ENCODE measurements at regions not wholly inside any gene's neighbourhood (a gene's known extent, or its start where the extent isn't known, plus 50 kb on each side); places are given as distances from the start of the nearest gene placed in this dataset.

DNA sequence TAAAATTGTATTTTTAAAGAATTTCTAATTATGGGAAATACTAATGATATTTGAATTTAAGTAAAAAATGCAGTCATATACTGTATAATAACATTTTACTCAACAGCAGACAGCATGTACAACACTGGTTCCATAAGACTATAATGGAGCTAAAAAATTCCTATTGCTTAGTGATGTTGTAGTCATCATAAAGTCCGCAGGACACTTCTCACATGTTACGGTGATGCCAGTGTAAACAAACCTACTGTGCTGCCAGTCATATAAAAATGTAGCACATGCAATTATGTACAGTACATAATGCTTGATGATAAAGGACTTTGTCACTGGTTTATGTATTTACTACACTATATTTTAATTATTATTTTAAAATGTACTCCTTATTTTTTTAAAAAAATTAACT lies 629.3 kb downstream of the IPMK start:
- no peaks in the 10 kb centered on the region for H3K4me1 ChIP-seq
- TF ChIP-seq, protein P1, sequence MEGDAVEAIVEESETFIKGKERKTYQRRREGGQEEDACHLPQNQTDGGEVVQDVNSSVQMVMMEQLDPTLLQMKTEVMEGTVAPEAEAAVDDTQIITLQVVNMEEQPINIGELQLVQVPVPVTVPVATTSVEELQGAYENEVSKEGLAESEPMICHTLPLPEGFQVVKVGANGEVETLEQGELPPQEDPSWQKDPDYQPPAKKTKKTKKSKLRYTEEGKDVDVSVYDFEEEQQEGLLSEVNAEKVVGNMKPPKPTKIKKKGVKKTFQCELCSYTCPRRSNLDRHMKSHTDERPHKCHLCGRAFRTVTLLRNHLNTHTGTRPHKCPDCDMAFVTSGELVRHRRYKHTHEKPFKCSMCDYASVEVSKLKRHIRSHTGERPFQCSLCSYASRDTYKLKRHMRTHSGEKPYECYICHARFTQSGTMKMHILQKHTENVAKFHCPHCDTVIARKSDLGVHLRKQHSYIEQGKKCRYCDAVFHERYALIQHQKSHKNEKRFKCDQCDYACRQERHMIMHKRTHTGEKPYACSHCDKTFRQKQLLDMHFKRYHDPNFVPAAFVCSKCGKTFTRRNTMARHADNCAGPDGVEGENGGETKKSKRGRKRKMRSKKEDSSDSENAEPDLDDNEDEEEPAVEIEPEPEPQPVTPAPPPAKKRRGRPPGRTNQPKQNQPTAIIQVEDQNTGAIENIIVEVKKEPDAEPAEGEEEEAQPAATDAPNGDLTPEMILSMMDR (IDR thresholded peaks at IDR 0.05), result no peak
- TF ChIP-seq EP300 (IDR thresholded peaks at IDR 0.05) (no peak), POLR2A (IDR thresholded peaks at IDR 0.05) (no peak)
- no peak overlapping the region for H3K4me3 ChIP-seq
- WGBS, 2 donors, result 89 to 95% methylated on average over 2 of the region's 2 CpGs
- DNase-seq (ENCODE audit: low spot score in 2 of 2), result no peak
- no peak overlapping the region for H3K27ac ChIP-seq
- H3K27me3 ChIP-seq, result no peaks in the 10 kb centered on the region
- H3K36me3 ChIP-seq, result no peaks in the 10 kb centered on the region
- H3K9me3 ChIP-seq, result no peaks in the 10 kb centered on the region

GRCh38 chr10:57628592-57629284 lies 639.0 kb downstream of the IPMK start:
- DNase-seq (ENCODE audit: low spot score in 2 of 2), result no peak
- Histone ChIP-seq H3K9me3 (no peaks in the 10 kb centered on the region), H3K4me3 (no peak overlapping the region), H3K4me1 (no peaks in the 10 kb centered on the region), H3K36me3 (no peaks in the 10 kb centered on the region), H3K27me3 (no peaks in the 10 kb centered on the region), H3K27ac (no peak overlapping the region)
- WGBS, 2 donors, result 29 to 37% methylated on average over 3 of the region's 3 CpGs
- TF ChIP-seq, protein P1 (IDR thresholded peaks at IDR 0.05), result no peak
- TF ChIP-seq POLR2A (IDR thresholded peaks at IDR 0.05), result no peak
- TF ChIP-seq EP300 (IDR thresholded peaks at IDR 0.05), result no peak

GRCh38 chr10:57627642-57628178 lies 640.0 kb downstream of the IPMK start:
- Histone ChIP-seq H3K4me1 (no peaks in the 10 kb centered on the region), H3K27ac (no peak overlapping the region), H3K4me3 (no peak overlapping the region), H3K9me3 (no peaks in the 10 kb centered on the region), H3K27me3 (no peaks in the 10 kb centered on the region), H3K36me3 (no peaks in the 10 kb centered on the region)
- DNase-seq (ENCODE audit: low spot score in 2 of 2), result no peak
- 54 to 55% methylated on average over 2 of the region's 2 CpGs for WGBS, 2 donors
- TF ChIP-seq, protein P1 (IDR thresholded peaks at IDR 0.05), result no peak
- TF ChIP-seq EP300 (IDR thresholded peaks at IDR 0.05) (no peak), POLR2A (IDR thresholded peaks at IDR 0.05) (no peak)

- H3K4me3 ChIP-seq, result no peak overlapping the region
- 74 to 84% methylated on average over 5 of the region's 5 CpGs for WGBS, 2 donors
- no peaks in the 10 kb centered on the region for H3K36me3 ChIP-seq
- H3K27me3 ChIP-seq, result no peaks in the 10 kb centered on the region
- no peaks in the 10 kb centered on the region for H3K9me3 ChIP-seq
- no peaks in the 10 kb centered on the region for H3K4me1 ChIP-seq
- no peak overlapping the region for H3K27ac ChIP-seq
- TF ChIP-seq EP300 (IDR thresholded peaks at IDR 0.05), result no peak
- TF ChIP-seq, protein P1 (IDR thresholded peaks at IDR 0.05), result no peak
- no peak for TF ChIP-seq POLR2A (IDR thresholded peaks at IDR 0.05)
- no peak for DNase-seq (ENCODE audit: low spot score in 2 of 2)
Measured at GRCh38 chr10:57624856-57625592, 642.7 kb downstream of the IPMK start.

DNA sequence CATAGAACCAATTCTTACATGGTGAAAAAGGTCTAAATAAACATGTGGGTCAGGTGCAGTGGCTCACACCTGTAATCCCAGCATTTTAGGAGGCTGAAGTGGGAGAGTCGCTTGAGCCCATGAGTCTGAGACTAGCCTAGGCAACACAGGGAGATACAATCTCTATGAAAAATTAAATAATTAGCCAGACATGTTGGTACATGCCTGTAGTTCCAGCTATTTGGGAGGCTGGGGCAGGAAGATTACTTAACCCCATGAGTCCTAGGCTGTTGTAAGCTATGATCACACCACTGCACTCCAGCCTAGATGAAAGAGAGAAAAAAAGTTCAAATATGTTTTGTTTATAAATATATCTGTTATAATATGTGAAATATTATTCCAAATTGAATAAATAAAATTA lies 643.6 kb downstream of the IPMK start:
- DNase-seq (ENCODE audit: low spot score in 2 of 2), result no peak
- Histone ChIP-seq H3K27me3 (no peaks in the 10 kb centered on the region), H3K27ac (no peak overlapping the region), H3K4me3 (no peak overlapping the region), H3K9me3 (no peaks in the 10 kb centered on the region), H3K4me1 (no peaks in the 10 kb centered on the region), H3K36me3 (no peaks in the 10 kb centered on the region)
- TF ChIP-seq EP300 (IDR thresholded peaks at IDR 0.05) (no peak), POLR2A (IDR thresholded peaks at IDR 0.05) (no peak)
- TF ChIP-seq, protein P1 (IDR thresholded peaks at IDR 0.05), result no peak
- 94 to 100% methylated on average over 1 of the region's 1 CpG for WGBS, 2 donors

Measured in tibial nerve (tissue), 4 donors.